HG02588 (cell line): ENCODE measurements at regions not wholly inside any gene's neighbourhood (a gene's known extent, or its start where the extent isn't known, plus 50 kb on each side); places are given as distances from the start of the nearest gene placed in this dataset.
"Not testable (repeated sequence)": the region's sequence is repeated elsewhere in the genome, so short reads cannot be mapped to it uniquely, and the experiment has no call there.

ENCODE experiments used
- ATAC-seq: cut with Tn5 transposase; IDR thresholded peaks from one replicate; pipeline ENCODE4 v1.9.1; 2021; ENCODE audit warnings: mild to moderate bottlenecking, moderate library complexity; ENCODE audit not compliant: unreplicated experiment

GRCh38 chr14:70269582-70269981, 80.8 kb upstream of the SLC8A3 start:
- no peak for ATAC-seq

GRCh38 chr14:70268760-70269159, 80.0 kb upstream of the SLC8A3 start:
- ATAC-seq = no peak

DNA sequence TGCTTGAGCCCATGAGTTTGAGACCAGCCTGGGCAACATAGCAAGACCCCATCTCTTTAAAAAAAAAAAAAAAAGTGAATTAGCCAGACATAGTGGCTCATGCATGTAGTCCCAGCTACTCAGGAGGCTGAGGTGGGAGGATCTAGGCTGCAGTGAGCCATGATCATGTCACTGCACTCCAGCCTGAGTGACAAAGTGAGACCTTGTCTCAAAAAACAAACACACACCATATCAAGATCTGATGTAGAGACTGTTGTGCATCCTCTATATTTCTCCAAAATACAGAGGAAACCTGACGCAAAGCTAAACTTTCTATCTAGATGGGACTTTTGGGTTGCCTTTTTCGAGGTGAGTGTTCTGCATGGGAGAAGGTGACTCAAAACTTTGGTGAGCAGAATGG, 77.4 kb upstream of the SLC8A3 start:
- no peak for ATAC-seq

DNA sequence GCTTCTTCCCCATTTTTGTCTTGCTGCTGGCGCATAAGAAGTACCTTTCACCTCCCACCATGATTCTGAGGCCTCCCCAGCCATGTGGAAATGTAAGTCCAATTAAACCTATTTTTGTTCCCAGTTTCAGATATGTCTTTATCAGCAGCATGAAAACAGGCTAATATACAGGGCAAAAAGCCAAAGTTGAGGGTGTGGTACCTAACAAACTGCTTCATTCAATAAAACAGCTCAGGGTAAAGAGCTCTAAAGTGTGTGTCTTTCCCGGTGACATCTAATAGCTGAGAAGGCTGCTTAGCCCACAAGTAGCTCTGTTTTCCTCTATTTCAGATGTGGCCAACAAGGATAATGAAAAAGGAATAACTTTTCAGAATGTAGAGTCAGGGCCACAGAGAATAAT, 76.7 kb upstream of the SLC8A3 start:
- no peak for ATAC-seq

- no peak for ATAC-seq
These were observed 70.7 kb upstream of the SLC8A3 start for GRCh38 chr14:70259420-70259819.

DNA sequence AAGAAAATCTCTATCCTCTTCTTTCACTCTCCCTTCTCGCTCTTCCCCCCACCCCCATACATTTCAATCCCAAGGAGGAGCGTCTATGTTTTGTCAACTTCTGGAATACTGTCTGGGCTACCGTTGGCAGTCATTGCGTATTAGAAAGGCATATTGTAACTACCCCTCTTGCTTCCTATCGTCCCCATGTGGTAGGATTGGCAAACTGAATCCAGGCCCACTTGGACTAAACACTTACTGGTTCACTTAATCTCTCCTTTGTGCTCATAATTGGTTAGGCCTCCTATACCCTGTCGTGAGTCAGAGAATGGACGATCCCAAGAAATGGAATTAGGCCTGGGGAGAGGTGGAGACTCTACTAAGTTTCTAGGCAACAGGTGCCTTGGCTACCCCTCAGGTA, 68.8 kb upstream of the SLC8A3 start:
- no peak for ATAC-seq

GRCh38 chr14:70256601-70257000, 67.8 kb upstream of the SLC8A3 start:
- no peak for ATAC-seq

GRCh38 chr14:70255071-70256057, 66.6 kb upstream of the SLC8A3 start:
- ATAC-seq = not testable (repeated sequence)

- peak; percentile 63 for ATAC-seq
These were observed 65.8 kb upstream of the SLC8A3 start for GRCh38 chr14:70254476-70254961.

DNA sequence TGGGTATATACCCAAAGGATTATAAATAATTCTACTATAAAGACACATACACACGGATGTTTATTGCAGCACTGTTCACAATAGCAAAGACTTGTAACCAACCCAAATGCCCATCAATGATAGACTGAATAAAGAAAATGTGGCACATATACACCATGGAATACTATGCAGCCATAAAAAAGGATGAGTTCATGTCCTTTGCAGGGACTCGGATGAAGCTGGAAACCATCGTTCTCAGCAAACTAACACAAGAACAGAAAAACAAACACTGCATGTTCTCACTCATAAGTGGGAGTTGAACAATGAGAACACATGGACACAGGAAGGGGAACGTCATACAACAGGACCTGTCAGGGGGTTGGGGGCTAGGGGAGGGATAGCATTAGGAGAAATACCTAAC, 64.8 kb upstream of the SLC8A3 start:
- ATAC-seq = not testable (repeated sequence)

DNA sequence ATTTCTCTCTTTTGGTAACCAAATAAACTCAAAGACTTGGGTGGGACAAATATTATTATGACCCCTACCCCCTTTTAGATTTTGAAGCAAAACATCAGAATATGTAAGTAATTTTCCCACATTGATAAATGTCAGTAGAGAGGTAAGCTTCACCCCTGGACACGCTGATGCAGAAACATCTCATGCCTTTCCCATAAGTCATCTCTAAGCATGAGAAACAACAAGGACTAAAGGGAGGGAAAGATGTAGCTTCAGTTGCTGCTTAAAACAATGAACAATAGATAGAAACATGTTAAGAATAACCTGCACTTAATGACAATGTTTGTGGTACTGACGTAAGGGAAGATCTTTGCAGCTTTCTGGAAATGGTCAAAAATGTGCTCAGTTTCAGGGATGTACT, 56.3 kb upstream of the SLC8A3 start:
- no peak for ATAC-seq

DNA sequence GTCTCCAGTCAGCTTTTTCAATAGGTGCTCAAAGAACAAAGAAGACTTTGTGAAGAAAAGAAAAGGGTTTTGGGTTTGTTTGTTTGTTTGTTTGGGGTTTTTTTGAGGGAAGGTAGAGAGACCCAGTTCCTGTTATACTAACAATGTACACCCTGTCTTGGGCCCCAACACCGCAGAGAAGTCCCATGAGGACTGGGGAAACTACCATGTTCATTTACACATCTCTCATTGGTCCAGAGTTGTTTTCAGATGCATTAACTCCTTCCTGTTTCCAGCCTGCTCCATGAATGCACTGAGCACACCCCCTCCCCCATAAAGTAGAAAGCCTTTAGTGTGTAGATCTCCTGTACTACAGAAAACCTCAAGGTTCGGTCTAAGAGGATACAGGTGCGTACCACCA, 51.1 kb upstream of the SLC8A3 start:
- peak; percentile 96 for ATAC-seq

DNA sequence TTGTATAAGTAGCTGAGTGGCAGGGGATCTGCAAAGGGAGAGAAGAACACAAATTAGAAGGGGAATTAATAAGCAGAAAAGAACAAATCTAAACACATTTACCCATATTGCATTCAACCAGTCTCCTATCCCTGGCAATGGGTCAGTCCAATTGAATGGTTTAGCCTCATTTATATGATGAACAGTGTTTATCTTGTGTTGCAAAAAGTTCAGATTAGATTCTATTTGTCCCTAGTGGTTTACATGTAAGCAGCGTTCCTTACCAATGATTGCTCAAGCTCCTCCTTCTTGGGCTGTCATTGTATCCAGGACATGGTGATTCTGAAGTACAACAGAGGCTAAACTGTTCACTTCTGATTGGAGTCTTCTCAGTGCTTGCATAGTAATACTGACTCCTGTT, 49.9 kb upstream of the SLC8A3 start:
- not testable (repeated sequence) for ATAC-seq
